ENCODE measurements at regions not wholly inside any gene's neighbourhood (a gene's known extent, or its start where the extent isn't known, plus 50 kb on each side); places are given as distances from the start of the nearest gene placed in this dataset.

DNA sequence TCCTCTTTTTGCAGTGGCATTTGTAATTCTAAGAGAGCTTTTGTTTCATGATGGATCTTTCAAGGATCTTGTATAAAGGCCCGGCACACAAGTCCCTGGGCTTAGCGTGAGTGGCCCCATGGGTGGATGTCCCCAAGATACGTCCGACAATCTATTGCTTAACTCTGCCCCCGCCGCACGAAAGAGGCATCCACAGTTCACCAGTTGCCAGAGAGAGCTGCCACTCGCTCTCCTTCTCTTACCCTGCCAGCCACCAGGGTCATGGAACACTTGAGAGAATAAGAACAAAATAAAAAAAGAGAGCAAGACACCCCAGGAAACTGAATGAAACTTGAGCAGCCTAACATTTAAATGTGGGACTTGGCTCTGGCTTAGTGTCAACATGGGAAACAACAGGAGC lies 92.3 kb downstream of the CTAGE1 start:
- dilution Hi-C loops (cut with HindIII; ENCODE audit: low sequenced_read_pairs, unreplicated experiment): no loop called here
- peaks cover 31% of the 10 kb centered on the region for H3K27me3 ChIP-seq (ENCODE audit: control insufficient read depth, insufficient read depth, low read length)

More for the DNA sequence above, 92.3 kb downstream of the CTAGE1 start:
- H3K4me2 ChIP-seq (ENCODE audit: low read depth, low read length): no peak overlapping the region
- BruUV-seq (replicated peaks): no TSS peak
- H3K4me3 ChIP-seq (ENCODE audit: insufficient read depth, low read depth, low read length): no peak overlapping the region
- ATAC-seq (ENCODE audit: low read depth) (no peak), DNase-seq (no peak)
- TF ChIP-seq BHLHE40 (IDR thresholded peaks at IDR 0.05; ENCODE audit: low read depth, low read length) (no peak), POLR2A (IDR thresholded peaks at IDR 0.05; ENCODE audit: low read depth, low read length) (no peak), MAZ (IDR thresholded peaks at IDR 0.05; ENCODE audit: borderline replicate concordance, low read depth, low read length) (no peak), NFE2L2 (IDR thresholded peaks at IDR 0.05; ENCODE audit: low read depth, low read length) (no peak), CTCF (conservative IDR thresholded peaks at IDR 0.05; ENCODE audit: low read depth, low read length) (no peak), MXI1 (IDR thresholded peaks at IDR 0.05; ENCODE audit: borderline replicate concordance, low read depth, low read length) (no peak), RCOR1 (IDR thresholded peaks at IDR 0.05; ENCODE audit: insufficient replicate concordance, low read length) (no peak), CEBPB (IDR thresholded peaks at IDR 0.05; ENCODE audit: low read depth, low read length) (no peak)
- TF ChIP-seq, protein P1, sequence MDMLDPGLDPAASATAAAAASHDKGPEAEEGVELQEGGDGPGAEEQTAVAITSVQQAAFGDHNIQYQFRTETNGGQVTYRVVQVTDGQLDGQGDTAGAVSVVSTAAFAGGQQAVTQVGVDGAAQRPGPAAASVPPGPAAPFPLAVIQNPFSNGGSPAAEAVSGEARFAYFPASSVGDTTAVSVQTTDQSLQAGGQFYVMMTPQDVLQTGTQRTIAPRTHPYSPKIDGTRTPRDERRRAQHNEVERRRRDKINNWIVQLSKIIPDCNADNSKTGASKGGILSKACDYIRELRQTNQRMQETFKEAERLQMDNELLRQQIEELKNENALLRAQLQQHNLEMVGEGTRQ (IDR thresholded peaks at IDR 0.05; ENCODE audit: low read depth, low read length): no peak
- ChIA-PET CTCF (no interaction called here), POLR2A (ENCODE audit: unreplicated experiment) (no interaction called here)
- no peak overlapping the region for H3K18ac ChIP-seq (ENCODE audit: low read depth, low read length)
- H2BK15ac ChIP-seq (ENCODE audit: low read depth, low read length): no peak overlapping the region
- no peak overlapping the region for H3K9ac ChIP-seq (ENCODE audit: low read depth, low read length)
- no peak overlapping the region for H2AK9ac ChIP-seq (replicated peaks; ENCODE audit: low read depth, low read length, poor library complexity)
- H3K4ac ChIP-seq (ENCODE audit: low read depth, low read length): no peak overlapping the region
- in situ Hi-C loops (cut with MboI; ENCODE audit: low sequenced_read_pairs) (no loop called here), intact Hi-C loops (cut with micrococcal nuclease) (no loop called here)
- H4K5ac ChIP-seq (ENCODE audit: low read depth, low read length): no peak overlapping the region
- no peak overlapping the region for H2BK5ac ChIP-seq (ENCODE audit: low read depth, low read length, poor library complexity, severe bottlenecking)
- H3K4me1 ChIP-seq (ENCODE audit: control insufficient read depth, insufficient read depth, low read length): no peaks in the 10 kb centered on the region; the same call in 1 of the 2 replicates
- 85% methylated on average over 4 of the region's 8 CpGs; no CpG with 5 or more reads in 1 of the 2 experiments for WGBS, 2 experiments (ENCODE audit: extremely low coverage in 2 of 2, insufficient read length in 1 of 2)
- H4K91ac ChIP-seq (ENCODE audit: insufficient read depth, low read depth, low read length): no peak overlapping the region
- H3K9me3 ChIP-seq (ENCODE audit: control insufficient read depth, insufficient read depth, low read length): no peaks in the 10 kb centered on the region
- no peak overlapping the region for H2AFZ ChIP-seq (replicated peaks; ENCODE audit: low read length, poor library complexity)
- no peak overlapping the region for H2BK20ac ChIP-seq (ENCODE audit: low read depth, low read length)
- no peak overlapping the region for H3K23ac ChIP-seq (ENCODE audit: low read depth, low read length)
- H3K14ac ChIP-seq (replicated peaks; ENCODE audit: low read depth, low read length): no peak overlapping the region
- H3K9me1 ChIP-seq (ENCODE audit: insufficient read depth, low read length): no peaks in the 10 kb centered on the region; the same call in 1 of the 2 replicates
- no peak overlapping the region for H4K8ac ChIP-seq (ENCODE audit: low read depth in 2 of 2, low read length in 2 of 2)
- no peak overlapping the region for H3K27ac ChIP-seq (ENCODE audit: insufficient read depth, low read length)
- no peak overlapping the region for H2BK120ac ChIP-seq (ENCODE audit: low read depth, low read length)
- H3K36me3 ChIP-seq (ENCODE audit: control insufficient read depth, insufficient read depth, low read length): no peaks in the 10 kb centered on the region
- H3K79me1 ChIP-seq (ENCODE audit: low read depth in 1 of 2, low read length in 2 of 2): no peaks in the 10 kb centered on the region
- H4K20me1 ChIP-seq (ENCODE audit: insufficient read depth, low read length): no peaks in the 10 kb centered on the region
- no peak overlapping the region for H2AK5ac ChIP-seq (ENCODE audit: low read depth, low read length)
- no peak overlapping the region for H3K56ac ChIP-seq (ENCODE audit: extremely low read depth, insufficient read depth, low read length)

Data from IMR-90 (cell line).